NOMO-1 (cell line): ENCODE measurements at regions not wholly inside any gene's neighbourhood (a gene's known extent, or its start where the extent isn't known, plus 50 kb on each side); places are given as distances from the start of the nearest gene placed in this dataset.

ENCODE experiments used
- DNase-seq, 2 experiments: peaks; one replicate each; lab custom pipeline; 2025; ENCODE audit not compliant: unreplicated experiment in 2 of 2; lab: John Stamatoyannopoulos, UW

GRCh38 chr12:39127401-39127800, 222.0 kb upstream of the CPNE8 start:
- no peak for DNase-seq

DNA sequence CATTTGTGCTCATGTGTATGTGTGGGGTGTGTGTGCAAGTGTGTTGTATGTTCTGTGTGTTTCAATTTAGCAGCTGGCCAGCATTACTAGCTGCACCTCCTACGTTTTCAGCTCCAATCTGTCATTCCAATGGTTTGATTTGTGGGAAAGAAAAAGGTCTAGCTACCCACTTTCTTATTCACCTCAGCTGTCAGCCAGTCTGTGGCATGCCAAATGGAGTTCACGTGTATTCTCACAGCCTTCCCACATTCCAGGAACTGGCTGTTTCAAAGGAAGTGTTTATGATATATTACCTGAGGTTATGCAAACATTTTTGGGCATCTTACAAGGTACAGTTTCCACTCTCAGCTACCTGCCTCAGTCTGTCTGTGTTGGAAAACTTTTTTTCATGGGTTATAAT, 220.2 kb upstream of the CPNE8 start:
- no peak for DNase-seq

DNA sequence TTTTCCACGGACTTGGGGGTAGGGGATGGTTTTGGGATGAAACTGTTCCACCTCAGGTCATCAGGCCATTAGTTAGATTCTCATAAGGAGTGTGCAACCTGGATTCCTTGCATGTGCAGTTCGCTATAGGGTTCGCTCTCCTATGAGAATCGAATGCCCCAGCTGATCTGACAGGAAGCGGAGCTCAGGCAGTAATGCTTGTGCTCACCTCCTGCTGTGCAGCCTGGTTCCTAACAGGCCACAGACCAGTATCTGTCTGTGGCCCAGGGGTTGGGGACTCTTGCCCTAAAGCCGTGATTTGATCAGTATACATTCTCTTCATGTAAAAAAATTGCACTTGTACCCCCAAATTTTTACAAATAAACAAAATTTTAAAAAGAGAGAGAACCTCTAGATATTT, 219.4 kb upstream of the CPNE8 start:
- no peak for DNase-seq

- DNase-seq, result no peak
Measured at GRCh38 chr12:39123580-39124253, 218.3 kb upstream of the CPNE8 start.

GRCh38 chr12:39122562-39123204, 217.3 kb upstream of the CPNE8 start:
- DNase-seq, result no peak

GRCh38 chr12:39116861-39117260, 211.5 kb upstream of the CPNE8 start:
- no peak for DNase-seq

DNA sequence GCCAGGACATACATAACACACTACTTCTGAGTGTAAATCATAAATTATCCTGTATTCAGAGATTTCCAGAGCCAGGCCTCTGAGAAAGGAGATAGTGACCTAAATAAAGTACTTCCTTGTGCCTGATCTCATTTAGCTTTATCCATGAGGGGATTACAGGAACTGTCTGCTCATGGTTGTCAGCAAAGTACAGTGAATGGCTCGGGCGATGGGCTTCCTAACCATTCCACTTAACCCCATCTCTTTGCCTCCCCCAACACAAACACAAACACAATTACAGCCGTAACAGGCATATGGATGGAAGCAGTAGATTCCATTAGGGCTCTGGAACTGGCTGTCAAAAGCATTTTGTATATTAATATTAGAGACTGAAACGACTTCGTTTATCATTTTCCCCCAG, 206.7 kb upstream of the CPNE8 start:
- DNase-seq, result no peak

DNA sequence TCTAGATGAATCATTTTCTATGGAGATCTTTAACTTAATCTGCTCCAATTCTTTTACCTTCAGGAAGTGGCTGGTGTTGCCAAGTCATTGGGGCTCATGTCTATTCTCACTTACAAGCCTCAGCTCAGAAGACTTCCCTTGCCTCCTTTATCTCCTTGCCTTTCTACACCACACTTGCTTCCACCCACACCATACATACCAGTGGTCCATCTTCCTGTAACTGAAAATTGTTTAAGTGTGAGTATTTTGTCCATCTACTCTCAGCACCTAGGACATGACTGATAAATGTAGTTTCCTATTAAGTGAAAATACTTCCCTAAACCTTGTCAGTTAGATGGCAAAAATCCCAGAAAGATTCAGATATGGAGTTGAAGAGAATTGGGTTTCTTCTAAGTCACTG, 199.7 kb upstream of the CPNE8 start:
- DNase-seq, result no peak

- DNase-seq, result peak; percentile 28 to 51
Measured at GRCh38 chr12:39103552-39104165, 198.3 kb upstream of the CPNE8 start.

DNA sequence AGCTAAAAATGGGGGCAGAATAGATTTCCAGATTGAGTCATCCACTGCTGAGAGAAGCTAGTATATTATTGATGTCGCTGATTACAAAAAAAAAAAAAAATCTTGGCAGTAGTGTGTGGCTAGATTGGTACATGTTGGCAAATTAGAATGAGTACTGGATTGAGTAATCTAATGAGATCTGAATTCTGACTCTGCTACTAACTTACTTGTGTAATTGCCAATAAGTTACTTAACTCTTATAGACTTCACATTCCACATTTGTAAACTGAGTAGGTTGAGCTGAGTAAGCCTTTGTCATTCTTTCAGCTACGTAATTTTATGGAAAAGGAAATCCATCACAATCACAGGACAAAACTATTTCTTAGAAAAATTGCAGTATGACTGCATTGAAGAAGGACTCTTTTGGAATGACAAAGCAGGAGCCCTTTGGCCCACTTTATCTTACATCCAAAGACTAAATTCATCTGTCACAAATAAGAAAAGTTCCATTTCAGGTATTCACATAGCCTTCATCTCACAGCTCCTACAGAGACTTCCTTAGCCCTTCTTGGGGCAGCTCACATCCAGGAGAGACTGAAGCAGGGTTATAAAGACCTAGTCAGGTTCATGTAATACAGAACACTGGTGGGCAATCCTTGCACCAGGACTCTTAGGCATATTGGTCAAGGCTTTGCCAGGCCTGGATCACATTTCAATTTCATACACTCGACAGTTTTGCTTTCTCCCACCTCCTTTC, 197.3 kb upstream of the CPNE8 start:
- no peak for DNase-seq

GRCh38 chr12:39095636-39096330, 190.4 kb upstream of the CPNE8 start:
- DNase-seq, result no peak

DNA sequence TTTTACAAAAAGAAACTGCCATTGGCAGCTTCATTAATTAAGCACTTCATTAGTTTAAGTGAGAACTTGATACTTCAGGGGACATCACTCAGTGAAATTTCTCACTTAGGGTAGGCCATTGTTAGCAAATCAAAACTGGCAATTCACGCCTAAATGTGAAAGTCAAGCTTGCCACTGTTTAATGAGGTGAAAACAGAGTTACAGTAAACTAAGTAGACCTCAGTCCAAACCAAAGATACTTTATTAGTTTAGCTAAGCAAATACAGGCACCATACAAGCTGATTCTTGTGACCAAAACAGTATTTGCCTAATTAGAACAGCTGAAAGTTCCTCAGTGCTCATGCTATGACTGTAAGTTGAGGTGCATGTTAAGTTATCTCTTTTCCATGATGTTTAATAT, 176.5 kb upstream of the CPNE8 start:
- no peak for DNase-seq

DNA sequence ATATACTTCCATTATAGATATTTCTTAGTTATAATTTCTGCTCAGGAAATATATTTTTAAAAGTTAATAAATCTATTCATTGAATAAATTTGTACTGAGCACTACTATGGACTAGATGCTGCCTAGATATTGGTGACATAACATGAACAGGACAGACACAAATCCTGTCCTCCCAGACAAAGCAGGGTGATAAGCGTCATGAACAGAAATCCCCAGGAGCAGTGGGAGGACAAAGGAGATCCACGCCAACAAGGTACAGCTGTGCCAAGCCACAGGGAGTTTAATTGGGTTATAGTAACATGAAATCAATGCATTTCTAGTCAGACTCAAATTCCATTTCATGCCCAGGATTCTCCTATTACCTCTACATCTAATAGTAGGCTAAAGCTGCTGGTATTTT, 171.8 kb upstream of the CPNE8 start:
- DNase-seq, result no peak

GRCh38 chr12:39074063-39074462, 168.7 kb upstream of the CPNE8 start:
- no peak for DNase-seq

GRCh38 chr12:39072658-39073057, 167.3 kb upstream of the CPNE8 start:
- DNase-seq, result no peak

GRCh38 chr12:39071611-39072010, 166.2 kb upstream of the CPNE8 start:
- DNase-seq, result no peak

DNA sequence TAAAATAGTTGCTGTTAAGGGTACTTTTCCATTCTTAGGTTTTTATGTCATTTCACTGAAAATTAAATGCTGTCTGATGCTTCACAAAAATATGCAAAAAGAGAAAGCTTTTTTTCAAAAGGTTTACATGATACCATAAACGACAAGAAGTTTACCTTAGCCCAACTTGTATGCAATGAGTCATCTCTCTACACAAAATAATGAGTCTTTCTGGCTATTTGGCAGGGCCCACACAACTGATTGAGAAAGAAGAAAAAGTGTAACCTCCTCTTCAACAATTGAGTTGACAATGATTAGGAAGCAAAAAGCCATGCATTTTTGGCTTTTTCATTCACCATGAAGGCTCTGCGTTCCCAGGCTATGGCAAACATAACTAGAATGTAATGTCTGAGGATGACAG, 165.4 kb upstream of the CPNE8 start:
- DNase-seq, result no peak

DNA sequence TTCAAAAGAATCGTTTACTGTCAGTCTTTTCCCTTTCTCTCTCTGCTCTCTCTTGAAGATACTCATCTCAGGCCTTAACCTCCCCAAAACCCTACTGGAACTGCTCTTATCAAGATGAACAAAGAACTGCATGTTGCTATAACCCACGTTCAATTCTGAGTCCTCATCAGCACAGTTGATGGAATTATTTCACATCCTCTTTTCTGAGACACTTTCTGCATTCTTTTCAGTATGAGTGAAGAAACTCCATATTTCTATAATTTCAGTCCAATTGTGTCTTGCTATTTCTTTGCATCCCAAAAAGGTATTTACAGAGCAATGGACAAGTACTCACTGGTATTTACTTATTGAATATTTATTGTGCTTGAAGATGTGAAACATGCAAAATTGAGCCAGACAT, 160.1 kb upstream of the CPNE8 start:
- peak in 1 of 2 experiments; percentile 64 for DNase-seq

- DNase-seq, result no peak
Measured at GRCh38 chr12:39064708-39065107, 159.3 kb upstream of the CPNE8 start.

GRCh38 chr12:39062266-39062996, 157.0 kb upstream of the CPNE8 start:
- DNase-seq, result no peak
